ENCODE measurements at regions not wholly inside any gene's neighbourhood (a gene's known extent, or its start where the extent isn't known, plus 50 kb on each side); places are given as distances from the start of the nearest gene placed in this dataset.

- no peaks in the 10 kb centered on the region for H3K36me3 ChIP-seq (ENCODE audit: insufficient read depth, low read length)
- H3K79me2 ChIP-seq (replicated peaks; ENCODE audit: insufficient read depth, low read length) = no peaks in the 10 kb centered on the region
- no peak overlapping the region for H3K9ac ChIP-seq (ENCODE audit: low read length)
- TF ChIP-seq SMC3 (conservative IDR thresholded peaks at IDR 0.05; ENCODE audit: poor library complexity) = no peak
- no peak for TF ChIP-seq EZH2 (IDR thresholded peaks at IDR 0.05; ENCODE audit: borderline replicate concordance, insufficient read depth, low read length, poor library complexity, severe bottlenecking)
- no peak for TF ChIP-seq RAD21 (conservative IDR thresholded peaks at IDR 0.05)
- no peak for TF ChIP-seq TAF1 (IDR thresholded peaks at IDR 0.05; ENCODE audit: low read depth)
- TF ChIP-seq EP300 (conservative IDR thresholded peaks at IDR 0.05; ENCODE audit: poor library complexity, severe bottlenecking) = no peak
- TF ChIP-seq MXI1 (conservative IDR thresholded peaks at IDR 0.05; ENCODE audit: poor library complexity, severe bottlenecking) = no peak
- no peak for TF ChIP-seq POLR2AphosphoS5 (IDR thresholded peaks at IDR 0.05)
- TF ChIP-seq CTCF (IDR thresholded peaks at IDR 0.05; ENCODE audit: poor library complexity, severe bottlenecking) = no peak
- no peak for TF ChIP-seq REST (IDR thresholded peaks at IDR 0.05; ENCODE audit: borderline replicate concordance)
- no peak overlapping the region for H3K4me2 ChIP-seq (ENCODE audit: low read length)
- no peaks in the 10 kb centered on the region for H3F3A ChIP-seq (ENCODE audit: insufficient read depth, low read length, poor library complexity, severe bottlenecking)
- H3K9me2 ChIP-seq (ENCODE audit: insufficient read depth, low read length) = no peaks in the 10 kb centered on the region
- no peaks in the 10 kb centered on the region for H3K9me3 ChIP-seq (ENCODE audit: low read length)
- H2AFZ ChIP-seq (ENCODE audit: low read depth, low read length) = no peak overlapping the region
- no peak overlapping the region for H3K4me3 ChIP-seq (ENCODE audit: low read length)
- no peaks in the 10 kb centered on the region for H4K20me1 ChIP-seq (ENCODE audit: insufficient read depth)
- no peak overlapping the region for H3K27ac ChIP-seq (ENCODE audit: low read length)
- no peaks in the 10 kb centered on the region for H3K27me3 ChIP-seq (ENCODE audit: insufficient read depth, low read depth, low read length)
Measured at GRCh38 chr10:24133835-24134234, 75.1 kb upstream of the KIAA1217 start.

GRCh38 chr10:24136070-24136469, 72.9 kb upstream of the KIAA1217 start:
- Histone ChIP-seq H3K79me2 (replicated peaks; ENCODE audit: insufficient read depth, low read length) (no peaks in the 10 kb centered on the region), H2AFZ (ENCODE audit: low read depth, low read length) (no peak overlapping the region)

More at GRCh38 chr10:24136070-24136469, 72.9 kb upstream of the KIAA1217 start:
- TF ChIP-seq EZH2 (IDR thresholded peaks at IDR 0.05; ENCODE audit: borderline replicate concordance, insufficient read depth, low read length, poor library complexity, severe bottlenecking) = no peak
- no peak for TF ChIP-seq CTCF (IDR thresholded peaks at IDR 0.05; ENCODE audit: poor library complexity, severe bottlenecking)
- no peak for TF ChIP-seq SMC3 (conservative IDR thresholded peaks at IDR 0.05; ENCODE audit: poor library complexity)
- TF ChIP-seq REST (IDR thresholded peaks at IDR 0.05; ENCODE audit: borderline replicate concordance) = no peak
- no peak for TF ChIP-seq RAD21 (conservative IDR thresholded peaks at IDR 0.05)
- no peak for TF ChIP-seq MXI1 (conservative IDR thresholded peaks at IDR 0.05; ENCODE audit: poor library complexity, severe bottlenecking)
- H3K36me3 ChIP-seq (ENCODE audit: insufficient read depth, low read length) = no peaks in the 10 kb centered on the region
- no peaks in the 10 kb centered on the region for H3F3A ChIP-seq (ENCODE audit: insufficient read depth, low read length, poor library complexity, severe bottlenecking)
- no peaks in the 10 kb centered on the region for H3K9me3 ChIP-seq (ENCODE audit: low read length)
- H3K27me3 ChIP-seq (ENCODE audit: insufficient read depth, low read depth, low read length) = no peaks in the 10 kb centered on the region
- no peak overlapping the region for H3K4me3 ChIP-seq (ENCODE audit: low read length)
- H3K27ac ChIP-seq (ENCODE audit: low read length) = no peak overlapping the region
- H3K9me2 ChIP-seq (ENCODE audit: insufficient read depth, low read length) = no peaks in the 10 kb centered on the region
- no peaks in the 10 kb centered on the region for H4K20me1 ChIP-seq (ENCODE audit: insufficient read depth)
- no peak overlapping the region for H3K9ac ChIP-seq (ENCODE audit: low read length)
- no peak overlapping the region for H3K4me2 ChIP-seq (ENCODE audit: low read length)

All from neural cell (in vitro differentiated cells).